ENCODE measurements at regions not wholly inside any gene's neighbourhood (a gene's known extent, or its start where the extent isn't known, plus 50 kb on each side); places are given as distances from the start of the nearest gene placed in this dataset.

DNA sequence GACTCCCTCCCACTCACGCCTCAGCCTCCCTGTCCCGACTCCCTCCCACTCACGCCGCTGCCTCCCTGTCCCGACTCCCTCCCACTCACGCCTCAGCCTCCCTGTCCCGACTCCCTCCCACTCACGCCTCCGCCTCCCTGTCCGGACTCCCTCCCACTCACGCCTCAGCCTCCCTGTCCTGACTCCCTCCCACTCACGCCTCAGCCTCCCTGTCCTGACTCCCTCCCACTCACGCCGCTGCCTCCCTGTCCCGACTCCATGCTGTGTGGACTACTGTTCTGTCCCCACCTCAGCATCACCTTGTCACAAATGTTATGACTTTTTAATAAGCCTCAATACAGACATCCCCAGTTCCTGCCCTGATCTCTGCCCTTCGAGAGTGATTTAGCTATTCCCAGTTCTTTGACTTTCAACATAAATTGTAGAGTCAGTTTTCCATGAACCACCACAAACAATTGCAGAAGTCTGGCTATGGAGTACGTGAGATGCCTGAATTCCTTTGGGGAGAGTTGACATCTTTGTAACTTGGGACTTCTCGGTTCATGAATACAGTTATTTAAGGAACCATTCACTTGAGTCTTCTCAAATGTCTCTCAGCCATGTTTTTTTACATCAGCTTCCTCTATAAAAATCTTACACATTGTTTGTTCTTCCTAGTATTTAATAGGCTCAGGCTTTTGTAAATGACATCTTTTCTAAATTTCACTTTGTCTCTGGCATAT, 71.9 kb downstream of the FOXL3 start:
- TF ChIP-seq POLR2A (IDR thresholded peaks at IDR 0.05) = no peak
- TF ChIP-seq, protein P1, sequence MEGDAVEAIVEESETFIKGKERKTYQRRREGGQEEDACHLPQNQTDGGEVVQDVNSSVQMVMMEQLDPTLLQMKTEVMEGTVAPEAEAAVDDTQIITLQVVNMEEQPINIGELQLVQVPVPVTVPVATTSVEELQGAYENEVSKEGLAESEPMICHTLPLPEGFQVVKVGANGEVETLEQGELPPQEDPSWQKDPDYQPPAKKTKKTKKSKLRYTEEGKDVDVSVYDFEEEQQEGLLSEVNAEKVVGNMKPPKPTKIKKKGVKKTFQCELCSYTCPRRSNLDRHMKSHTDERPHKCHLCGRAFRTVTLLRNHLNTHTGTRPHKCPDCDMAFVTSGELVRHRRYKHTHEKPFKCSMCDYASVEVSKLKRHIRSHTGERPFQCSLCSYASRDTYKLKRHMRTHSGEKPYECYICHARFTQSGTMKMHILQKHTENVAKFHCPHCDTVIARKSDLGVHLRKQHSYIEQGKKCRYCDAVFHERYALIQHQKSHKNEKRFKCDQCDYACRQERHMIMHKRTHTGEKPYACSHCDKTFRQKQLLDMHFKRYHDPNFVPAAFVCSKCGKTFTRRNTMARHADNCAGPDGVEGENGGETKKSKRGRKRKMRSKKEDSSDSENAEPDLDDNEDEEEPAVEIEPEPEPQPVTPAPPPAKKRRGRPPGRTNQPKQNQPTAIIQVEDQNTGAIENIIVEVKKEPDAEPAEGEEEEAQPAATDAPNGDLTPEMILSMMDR (IDR thresholded peaks at IDR 0.05) = no peak

All from heart left ventricle (tissue), 13 donors.